Gastrocnemius medialis (tissue), 4 donors: ENCODE measurements at regions not wholly inside any gene's neighbourhood (a gene's known extent, or its start where the extent isn't known, plus 50 kb on each side); places are given as distances from the start of the nearest gene placed in this dataset.

Experiments
- POLR2A ChIP-seq, 2 donors: fragments of 450-650 bp; IDR thresholded peaks; one replicate each; pipeline ENCODE4 v1.6.1; 2017; ENCODE audit warnings: antibody characterized with exemption in 2 of 2, mild to moderate bottlenecking in 2 of 2, moderate library complexity in 2 of 2
- TF ChIP-seq, protein P1 (sequence below), 5 experiments: fragments of 450-650 bp in 3 of 5; fragments of 200-600 bp in 2 of 5; sonication (generic) in 2 of 5; IDR thresholded peaks in 4 of 5; conservative IDR thresholded peaks in 1 of 5; 1 replicate in 4 of 5; 2 replicates in 1 of 5; pipeline ENCODE4 v1.5.1; 2016 to 2019; ENCODE audit warnings: antibody characterized with exemption in 5 of 5, mild to moderate bottlenecking in 3 of 5, moderate library complexity in 3 of 5

DNA sequence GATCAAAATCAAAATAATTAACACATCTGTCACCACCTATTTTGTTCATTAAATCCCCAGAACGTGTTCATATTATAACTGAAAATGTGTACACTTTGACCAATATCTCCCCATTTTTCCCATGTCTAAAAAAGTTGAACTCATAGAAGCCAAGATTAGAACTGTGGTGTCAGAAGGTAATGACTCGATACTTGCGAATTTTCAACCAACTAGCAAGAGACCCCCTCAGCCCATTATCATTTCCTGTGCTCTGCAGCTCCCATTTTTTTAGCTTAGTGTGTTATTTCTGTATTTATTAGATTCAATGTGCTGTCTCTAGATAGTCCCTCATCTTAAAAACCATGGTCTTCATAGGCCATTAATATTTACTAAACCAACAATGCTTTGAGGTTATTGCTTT is 248.7 kb upstream of the PIK3C3 start:
- TF ChIP-seq, protein P1, sequence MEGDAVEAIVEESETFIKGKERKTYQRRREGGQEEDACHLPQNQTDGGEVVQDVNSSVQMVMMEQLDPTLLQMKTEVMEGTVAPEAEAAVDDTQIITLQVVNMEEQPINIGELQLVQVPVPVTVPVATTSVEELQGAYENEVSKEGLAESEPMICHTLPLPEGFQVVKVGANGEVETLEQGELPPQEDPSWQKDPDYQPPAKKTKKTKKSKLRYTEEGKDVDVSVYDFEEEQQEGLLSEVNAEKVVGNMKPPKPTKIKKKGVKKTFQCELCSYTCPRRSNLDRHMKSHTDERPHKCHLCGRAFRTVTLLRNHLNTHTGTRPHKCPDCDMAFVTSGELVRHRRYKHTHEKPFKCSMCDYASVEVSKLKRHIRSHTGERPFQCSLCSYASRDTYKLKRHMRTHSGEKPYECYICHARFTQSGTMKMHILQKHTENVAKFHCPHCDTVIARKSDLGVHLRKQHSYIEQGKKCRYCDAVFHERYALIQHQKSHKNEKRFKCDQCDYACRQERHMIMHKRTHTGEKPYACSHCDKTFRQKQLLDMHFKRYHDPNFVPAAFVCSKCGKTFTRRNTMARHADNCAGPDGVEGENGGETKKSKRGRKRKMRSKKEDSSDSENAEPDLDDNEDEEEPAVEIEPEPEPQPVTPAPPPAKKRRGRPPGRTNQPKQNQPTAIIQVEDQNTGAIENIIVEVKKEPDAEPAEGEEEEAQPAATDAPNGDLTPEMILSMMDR (IDR thresholded peaks at IDR 0.05 in 4 of 5, conservative IDR thresholded peaks at IDR 0.05 in 1 of 5) = no peak
- TF ChIP-seq POLR2A (IDR thresholded peaks at IDR 0.05) = no peak
